NCI-H748 (cell line): ENCODE measurements at regions not wholly inside any gene's neighbourhood (a gene's known extent, or its start where the extent isn't known, plus 50 kb on each side); places are given as distances from the start of the nearest gene placed in this dataset.
"Not testable (repeated sequence)": the region's sequence is repeated elsewhere in the genome, so short reads cannot be mapped to it uniquely, and the experiment has no call there.

Experiments
- DNase-seq: peaks from one replicate; lab custom pipeline; 2025; ENCODE audit not compliant: unreplicated experiment; lab: John Stamatoyannopoulos, UW

DNA sequence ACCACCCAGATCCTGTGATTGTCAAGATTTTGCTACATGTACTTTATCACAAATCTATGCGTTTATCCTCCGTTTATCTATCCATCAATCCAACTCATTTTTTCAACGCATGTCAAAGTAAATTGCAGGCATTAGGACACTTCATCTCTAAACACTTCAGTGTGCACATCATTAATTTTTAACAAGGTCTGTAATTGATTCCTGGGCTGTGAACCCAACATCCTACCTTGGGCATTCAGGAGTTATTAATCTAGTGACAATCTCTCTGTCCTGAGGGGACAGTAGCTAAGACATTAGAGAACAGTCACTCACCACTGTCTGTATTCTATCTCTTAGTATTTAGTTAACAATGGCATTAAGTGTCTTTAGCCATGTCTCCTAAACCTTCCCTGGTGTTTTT is 264.7 kb downstream of the SOX9 start:
- DNase-seq: peak; percentile 26

DNA sequence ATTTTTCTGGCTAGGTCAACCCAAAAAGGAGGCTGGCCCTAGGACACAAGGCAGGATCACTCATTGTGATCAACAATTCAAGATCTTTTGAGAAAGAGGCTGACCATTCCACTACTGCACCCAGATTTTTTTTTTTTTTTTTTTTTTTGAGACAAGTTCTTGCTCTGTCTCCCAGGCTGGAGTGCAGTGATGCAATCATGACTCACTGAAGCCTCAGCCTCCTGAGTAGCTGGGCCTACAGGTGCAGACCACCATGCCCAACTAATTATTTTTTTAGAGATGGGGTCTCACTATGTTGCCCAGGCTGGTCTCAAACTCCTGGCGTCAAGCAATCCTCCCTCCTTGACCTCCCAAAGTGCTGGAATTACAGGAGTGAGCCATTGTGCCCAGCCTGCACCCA is 265.4 kb downstream of the SOX9 start:
- DNase-seq: not testable (repeated sequence)

DNA sequence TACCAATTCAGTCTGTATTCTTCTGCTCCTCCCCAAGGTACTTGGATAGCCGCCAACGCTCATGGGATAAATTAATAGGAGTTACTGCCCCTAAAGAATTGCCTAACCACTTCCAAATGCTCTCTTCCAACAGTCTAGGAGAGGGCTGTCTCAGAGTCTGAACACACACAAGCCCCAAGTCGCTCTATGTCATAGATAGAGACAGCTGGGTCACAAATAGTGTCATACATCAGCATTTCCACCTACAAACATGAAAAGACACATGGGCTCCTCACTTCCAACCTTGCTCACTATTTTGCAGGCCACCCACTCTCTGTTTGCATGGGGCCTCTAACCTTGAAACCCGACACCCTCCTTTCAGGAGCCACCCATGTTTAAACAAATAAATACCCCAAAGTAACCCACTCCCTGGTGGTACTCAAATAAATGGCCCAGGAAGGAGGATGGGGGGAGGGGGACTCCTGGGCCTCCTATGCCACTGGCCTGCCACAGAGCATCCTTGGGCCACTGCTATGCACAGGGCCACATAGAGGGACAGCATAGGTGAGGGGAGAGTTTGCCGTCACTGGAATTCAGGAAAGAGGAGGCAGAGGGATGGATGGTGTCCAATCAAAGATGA is 265.9 kb downstream of the SOX9 start:
- DNase-seq: peak; percentile 86

DNA sequence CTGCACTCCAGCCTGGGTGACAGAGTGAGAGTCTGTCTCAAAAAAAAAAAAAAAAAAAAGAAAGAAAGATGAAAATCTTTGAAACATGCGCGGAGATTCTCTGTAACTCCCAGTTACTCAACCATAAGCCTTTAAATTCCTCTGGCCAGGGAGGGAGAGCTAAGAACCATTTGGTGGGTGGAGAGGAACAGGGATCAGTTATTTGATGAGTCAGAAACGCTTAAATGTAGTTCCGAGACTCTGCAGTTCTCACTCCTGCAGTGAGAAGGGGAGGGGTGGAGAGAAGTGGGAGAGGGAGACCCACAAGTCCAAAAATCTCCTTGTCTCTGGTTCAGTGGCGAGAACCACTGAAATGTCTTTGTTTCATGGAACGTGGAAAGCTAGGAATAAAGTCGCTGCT is 266.7 kb downstream of the SOX9 start:
- no peak for DNase-seq

DNA sequence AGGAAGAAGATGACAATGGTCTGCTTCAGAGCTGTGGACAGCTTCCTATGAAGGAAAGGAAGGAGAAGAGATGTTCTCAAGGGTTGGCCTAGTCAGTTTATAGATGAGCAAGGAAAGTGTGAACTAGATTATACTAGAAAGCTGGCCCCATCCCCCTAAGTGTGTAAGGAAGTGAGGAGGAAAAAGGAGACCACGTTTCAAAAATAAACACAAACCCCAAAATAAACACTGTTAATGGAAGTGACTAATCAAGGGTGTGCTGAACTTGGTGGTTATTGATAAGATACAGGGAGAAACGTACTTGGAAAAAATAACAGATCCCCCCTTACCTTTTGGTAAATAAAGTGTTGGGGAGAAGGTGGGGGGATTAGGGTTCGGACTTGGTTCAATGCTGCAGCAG is 267.1 kb downstream of the SOX9 start:
- DNase-seq: no peak

DNA sequence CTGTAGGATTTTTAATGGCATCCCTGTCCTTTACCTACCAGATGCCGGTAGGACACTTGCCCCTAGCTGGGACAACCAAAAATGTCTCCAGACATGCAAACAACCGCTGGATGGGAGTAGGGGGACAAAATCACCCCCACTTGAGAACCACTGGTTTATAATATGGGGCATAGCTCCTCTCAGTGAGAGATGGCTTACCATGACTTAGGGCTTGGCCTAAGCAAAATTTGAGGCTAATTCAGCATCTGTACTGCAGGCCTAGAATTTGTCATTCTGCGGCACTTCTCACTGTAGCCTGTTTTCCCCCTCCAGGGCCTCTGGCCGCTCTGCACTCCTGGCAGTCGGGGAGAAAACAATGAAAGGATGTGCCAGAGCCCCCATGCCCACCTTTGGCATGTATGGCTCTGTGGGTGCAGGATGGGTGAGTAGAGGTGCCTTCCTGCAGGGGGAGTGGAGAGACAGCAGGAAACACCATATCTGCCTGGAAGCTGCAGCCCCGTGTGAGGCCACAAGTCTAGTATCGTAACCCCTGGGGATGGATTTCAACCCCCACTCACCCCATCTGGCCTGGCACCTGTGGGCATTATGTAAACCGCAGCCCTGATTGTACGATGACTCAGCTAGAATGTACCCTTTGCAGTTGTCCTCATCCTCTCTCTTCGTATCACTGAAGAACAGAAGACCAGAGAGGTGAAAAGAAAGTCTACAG is 268.1 kb downstream of the SOX9 start:
- DNase-seq: no peak

DNA sequence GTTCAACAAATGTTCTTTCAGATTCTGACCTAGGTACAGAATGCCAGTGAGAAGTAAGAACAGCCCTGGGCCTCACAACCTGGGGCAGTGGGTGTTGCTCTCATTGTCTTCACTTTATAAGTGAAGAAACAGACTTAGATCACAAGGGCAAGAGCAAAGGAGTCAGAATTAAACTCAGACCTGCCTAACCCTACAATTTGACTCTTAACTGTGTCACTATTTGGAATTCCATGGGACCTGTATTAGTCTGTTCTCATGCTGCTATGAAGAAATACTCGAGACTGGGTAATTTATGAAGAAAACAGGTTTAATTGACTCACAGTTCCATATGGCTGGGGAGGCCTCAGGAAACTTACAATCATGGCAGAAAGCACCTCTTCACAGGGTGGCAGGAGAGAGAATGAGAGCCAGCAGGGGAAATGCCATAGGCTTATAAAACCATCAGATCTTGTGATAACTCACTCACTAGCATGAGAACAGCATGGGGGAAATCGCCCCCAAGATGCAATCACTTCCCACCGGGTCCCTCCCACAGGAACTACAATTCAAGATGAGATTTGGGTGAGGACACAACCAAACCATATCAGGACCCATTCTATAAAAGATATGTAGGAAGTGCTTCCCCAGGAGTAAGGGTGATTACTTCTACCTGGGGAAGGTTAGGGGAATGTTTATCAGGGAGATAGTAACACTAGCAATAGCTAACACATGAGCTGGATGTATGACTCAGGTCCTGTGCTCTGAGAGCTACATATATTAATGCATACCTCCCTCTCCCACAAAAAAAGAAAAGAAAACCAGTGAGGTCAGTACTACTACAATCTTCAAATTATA is 270.1 kb downstream of the SOX9 start:
- DNase-seq: no peak

DNA sequence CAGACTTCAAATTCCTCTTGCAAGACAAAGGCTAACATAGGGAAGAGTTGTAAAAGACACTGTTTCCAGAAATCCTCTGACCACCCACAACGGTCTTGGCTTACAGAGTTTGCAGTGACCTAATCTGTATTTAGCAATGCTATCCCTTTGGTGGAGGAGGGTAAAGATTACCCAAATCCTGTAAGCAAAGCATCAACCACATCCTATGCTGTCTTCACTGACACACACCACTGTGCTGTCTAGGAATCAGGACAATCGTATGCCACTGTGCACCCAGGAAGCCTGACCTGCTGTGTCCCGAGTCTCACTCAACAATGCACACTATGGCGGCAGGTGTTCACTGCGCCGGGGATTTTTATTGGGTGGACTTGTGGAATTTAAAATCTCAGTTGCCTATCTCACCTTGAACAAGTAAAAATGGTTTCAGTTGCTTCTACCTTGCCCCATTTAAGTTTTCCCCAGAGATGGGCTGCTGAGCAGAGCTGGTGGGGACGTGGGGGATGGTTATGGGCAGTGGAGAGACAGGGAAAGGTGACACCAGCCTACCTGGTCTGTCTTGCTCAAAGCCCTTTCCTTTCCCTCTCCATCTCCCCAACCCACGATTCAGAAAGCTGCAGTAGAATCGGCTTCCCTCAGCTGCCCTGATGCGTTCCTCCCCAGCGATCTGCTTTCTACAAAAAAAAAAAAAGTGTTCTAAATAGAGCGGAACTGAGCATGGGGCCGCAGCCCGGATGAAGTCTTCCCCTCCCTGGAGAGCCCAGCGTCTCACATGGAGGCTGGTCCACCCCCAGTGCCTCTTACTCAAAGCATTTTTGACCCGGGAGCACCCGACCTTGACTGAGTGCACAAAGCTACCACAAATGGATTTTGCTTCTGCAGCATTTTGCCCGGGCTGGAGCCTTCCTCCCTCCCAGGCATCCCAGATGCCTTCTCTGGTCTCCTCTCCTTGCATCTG is 271.5 kb downstream of the SOX9 start:
- DNase-seq: no peak

DNA sequence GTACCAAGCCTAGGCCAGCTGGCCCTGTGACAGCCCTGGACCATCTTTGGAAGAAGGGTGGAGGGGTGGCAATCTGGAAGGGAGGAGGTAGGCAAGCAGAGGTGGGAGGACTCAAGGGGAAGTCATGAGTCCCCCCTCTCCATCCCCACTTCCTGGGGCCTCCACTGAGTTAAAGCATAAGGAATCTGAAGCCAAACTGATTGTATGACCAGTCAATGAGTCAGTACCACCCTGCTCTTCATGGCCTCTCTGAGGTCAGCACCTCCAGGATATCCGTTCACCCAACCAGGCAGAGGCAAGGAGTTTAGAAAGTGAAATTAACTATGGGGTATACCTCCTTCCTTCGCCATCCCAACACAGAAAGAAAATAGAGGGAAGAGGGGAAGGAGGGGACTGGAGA is 272.7 kb downstream of the SOX9 start:
- no peak for DNase-seq

DNA sequence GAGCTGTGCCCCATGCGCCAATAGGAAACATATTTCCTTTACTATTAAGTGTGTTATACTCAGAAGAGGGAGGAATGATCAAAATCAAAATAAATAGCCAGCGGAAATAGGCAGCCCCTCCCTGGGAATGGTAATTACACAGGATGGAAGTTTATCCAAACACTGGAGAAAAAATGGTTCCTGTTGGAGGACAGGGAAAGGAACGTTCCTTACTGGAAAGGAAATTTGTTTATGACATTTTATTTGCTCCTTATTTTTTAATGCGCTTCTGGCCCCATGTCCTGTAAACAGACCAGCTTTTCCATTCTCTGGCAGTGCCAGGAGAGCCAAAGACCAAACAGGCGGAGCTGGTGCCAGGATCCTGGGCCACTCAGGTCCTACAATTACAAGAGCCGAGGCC is 273.7 kb downstream of the SOX9 start:
- DNase-seq: no peak

DNA sequence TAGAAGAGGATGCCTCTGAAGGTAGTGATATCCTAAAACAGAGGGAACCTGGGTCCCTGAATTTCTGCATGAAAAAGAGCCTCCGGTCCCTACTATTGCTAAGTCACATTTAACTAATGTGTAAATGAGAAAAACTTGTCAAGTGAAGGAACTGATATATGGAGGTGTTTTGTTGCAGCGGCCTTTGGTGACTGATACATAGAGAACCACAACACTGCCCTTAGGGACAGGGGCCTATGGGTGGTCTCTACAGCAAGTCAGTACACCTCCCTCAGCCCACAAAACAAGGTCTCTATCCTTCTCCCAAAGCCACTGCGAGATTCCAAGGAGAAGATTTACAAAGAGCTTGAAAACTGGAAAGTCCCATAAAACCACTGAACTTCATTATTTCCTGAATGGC is 275.3 kb downstream of the SOX9 start:
- DNase-seq: no peak

DNA sequence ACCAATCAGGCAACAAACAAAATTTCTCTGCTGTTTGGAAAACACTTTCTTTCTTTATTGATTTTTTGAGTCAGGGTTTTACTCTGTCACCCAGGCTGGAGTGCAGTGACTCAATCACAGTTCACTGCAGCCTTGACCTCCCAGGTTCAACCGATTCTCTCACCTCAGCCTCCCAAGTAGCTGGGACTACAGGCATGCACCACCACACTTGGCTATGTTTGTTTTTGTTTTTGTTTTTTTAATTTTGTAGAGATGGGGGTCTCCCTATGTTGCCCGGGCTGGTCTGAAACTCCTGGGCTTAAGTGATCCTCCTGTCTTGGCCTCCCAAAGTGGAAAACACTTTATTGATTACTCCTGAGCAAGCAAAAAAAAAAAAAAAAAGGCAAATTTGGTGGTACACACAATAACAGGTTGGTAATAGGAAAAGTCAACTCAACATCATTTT is 276.4 kb downstream of the SOX9 start:
- DNase-seq: no peak

DNA sequence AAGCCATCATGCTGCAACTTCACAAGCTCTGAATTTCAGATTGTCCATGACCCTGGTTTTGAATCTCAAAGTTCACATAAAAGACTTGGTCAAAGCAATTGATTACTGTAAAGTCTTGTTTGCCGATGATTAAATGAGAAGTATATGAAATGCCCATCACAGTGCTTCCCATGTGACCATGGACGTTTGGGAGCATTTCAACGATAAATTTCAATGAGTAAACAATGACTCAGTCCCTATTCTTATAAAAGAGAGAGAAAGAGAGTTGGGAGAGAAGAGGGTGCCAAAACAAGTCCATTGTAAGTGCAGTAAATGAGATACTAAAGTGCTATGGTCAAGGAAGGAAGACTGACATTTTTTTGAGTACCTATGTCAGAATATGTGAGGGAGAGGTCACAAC is 276.9 kb downstream of the SOX9 start:
- DNase-seq: no peak

DNA sequence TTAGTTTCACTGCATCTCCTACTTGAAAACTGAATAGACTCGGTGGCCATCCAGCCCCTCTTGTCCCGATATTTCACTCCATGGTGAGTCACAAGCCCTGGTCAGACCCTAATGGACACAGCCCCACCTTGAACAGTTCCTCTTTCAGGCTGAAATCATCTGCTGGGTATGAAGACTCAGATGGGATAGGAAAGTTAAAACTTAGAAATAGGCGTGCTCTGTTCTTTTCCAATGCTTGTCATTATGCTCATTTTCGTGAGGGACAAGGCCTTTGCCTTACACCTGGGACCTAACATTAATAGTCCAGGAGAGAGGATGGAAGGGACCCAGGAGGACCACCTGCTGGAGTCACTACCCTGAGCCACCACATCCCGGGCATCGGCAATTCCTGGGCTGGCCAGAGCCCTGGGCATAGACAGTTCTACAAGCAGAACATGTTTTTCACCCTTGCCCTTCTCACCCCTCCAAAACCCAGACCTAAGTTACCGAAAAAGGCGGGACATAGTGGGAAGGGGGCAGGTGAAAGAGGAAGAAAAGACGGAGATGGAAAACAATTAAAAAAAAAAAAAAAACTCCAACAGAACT is 278.3 kb downstream of the SOX9 start:
- DNase-seq: no peak

DNA sequence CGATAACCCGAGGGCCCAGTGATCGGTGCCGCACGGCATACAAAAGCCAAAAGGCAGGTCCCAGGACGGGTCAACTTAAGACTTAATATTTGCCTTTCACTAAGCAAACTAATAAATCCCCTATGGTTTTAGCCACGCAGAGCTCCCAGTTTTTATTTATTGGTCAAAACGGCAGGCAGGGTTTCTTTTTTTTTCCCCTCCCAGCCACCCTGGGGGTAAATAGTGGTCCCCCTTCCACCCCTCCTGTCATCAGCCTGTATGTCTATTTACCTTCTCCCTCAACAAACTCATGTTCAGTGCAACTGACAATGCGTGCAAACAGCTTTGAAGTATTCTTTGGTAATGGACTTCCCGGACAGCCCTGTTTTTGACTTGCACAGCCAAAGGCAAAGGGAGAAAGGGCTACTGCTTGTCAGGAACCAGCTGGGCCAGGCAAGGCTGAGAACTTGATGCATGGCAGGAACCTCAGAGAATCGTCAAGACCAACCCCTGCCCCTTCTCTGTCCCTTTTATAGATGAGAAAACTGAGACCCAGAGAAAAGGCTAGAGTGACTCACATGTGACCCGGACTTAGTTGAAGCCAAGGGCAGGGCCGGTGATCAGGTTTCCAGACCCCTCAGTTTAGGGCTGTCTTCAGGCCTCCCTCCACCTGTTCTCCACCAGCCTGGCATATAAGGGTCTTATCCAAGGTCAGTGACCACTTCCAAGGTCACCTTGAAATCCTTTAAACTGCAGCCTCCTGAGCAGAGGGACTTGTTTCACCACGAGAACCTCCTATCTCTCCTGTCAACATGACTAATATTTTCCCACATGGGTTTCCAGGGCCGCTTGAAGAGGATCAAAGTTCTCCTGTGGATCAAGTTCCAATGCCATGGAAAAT is 279.0 kb downstream of the SOX9 start:
- DNase-seq: peak; percentile 65

DNA sequence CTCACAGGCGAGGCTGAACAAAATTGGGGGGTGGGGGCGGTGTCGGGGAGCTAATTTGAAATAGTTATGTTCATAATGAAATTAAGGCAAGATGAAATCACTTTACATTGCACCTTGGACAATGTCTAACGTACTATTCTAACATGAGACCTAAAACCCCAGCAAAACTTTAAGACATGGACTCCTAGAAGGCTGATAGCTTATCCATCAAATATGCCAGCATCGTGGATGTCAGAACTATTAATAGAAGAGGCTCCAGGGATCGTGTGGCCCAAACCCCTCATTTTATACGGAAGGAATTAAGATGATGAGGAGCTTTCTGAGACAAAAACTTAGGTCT is 279.6 kb downstream of the SOX9 start:
- DNase-seq: no peak

DNA sequence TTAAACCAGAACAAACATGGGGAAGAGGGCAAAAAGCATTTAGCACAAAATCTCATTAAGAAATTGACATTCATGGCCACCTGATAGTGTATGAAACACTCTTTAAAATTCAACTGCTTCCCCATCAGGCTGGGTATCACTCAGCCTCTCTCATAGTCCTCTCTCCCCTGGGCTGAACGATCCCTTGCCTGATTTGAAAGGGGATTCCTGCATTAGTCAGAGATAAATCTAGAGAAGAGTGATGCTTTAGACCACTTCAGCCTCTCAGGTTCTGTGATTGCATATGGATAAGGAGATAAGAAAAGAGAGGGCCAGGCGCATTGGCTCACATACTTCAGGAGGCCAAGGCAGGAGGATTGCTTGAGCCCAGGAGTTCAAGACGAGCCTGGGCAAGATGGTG is 280.0 kb downstream of the SOX9 start:
- DNase-seq: no peak

DNA sequence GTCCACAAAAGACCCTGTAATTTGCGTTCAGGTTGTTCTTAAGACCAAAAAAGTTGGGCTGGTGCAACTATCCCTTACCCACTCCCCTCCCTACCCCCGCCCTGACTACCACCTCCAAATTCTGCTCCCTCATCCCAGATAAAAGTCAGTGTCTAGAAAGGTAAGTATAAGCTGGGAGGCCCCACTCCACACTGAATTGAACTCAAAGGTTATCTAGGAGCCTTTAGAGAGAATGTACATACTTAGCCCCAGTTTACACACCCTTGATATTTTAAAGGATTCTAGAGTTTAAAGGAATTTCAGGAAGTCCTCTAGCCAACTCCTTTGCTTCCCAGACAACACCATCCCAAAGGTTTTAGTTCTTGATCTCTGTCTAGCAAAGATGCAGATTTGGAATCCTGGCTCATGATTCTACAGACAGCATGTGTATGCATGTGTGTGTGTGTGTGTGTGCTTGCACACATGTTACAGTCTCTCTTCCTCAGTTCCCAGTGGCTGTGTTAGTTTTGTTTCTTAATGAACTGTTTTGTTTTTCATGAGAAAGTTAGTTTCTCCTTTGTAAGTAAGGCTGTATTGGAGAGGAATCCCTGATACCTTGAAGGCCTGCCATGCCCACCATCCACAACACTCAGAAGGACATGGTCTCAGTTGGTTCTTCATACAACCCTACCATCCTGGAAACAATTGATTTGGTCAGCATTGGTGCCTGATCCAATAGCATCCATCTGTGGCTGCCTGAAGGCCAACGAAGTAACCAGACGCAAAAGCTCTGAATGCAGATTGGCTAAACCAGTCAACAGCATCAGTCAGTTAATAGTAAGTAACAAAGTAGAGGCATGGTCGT is 281.3 kb downstream of the SOX9 start:
- no peak for DNase-seq

DNA sequence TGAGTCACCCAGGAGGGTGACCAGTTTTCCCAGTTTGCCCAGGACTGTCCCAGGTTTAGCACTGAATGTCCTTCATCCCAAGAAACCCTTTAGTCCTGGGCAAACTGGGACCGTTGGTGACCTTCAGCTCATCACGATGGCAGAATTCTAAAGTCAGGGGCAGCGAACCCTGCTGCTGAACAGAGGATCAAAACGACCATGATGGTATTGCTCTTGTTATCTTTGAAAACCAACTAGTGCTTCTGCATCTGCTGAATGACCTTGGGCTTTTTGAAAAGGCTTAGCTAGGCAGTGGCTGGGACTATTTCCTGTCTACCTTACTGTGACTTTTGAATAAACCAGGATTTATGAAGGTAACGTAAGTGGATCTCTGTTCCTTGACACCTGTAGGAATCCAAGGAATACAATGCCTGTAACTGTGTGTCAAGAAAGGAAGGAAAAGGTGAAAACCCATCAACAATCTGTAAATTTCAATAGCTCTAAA is 281.9 kb downstream of the SOX9 start:
- DNase-seq: no peak
